Peyer's patch (tissue), 4 donors: ENCODE measurements at regions not wholly inside any gene's neighbourhood (a gene's known extent, or its start where the extent isn't known, plus 50 kb on each side); places are given as distances from the start of the nearest gene placed in this dataset.

Source experiments
- CTCF ChIP-seq, 6 experiments: fragments of 450-650 bp in 4 of 6; fragments of 200-600 bp in 2 of 6; sonication (generic) in 1 of 6; IDR thresholded peaks; one replicate each; pipeline ENCODE4 v1.5.1; 2017 to 2019; ENCODE audit warnings: antibody characterized with exemption in 6 of 6, mild to moderate bottlenecking in 3 of 6, moderate library complexity in 1 of 6
- POLR2A ChIP-seq, 2 donors: fragments of 450-650 bp; IDR thresholded peaks; one replicate each; pipeline ENCODE4 v1.5.1; 2017; ENCODE audit warnings: antibody characterized with exemption in 2 of 2, mild to moderate bottlenecking in 2 of 2, moderate library complexity in 2 of 2

- no peak for TF ChIP-seq CTCF (IDR thresholded peaks at IDR 0.05)
- TF ChIP-seq POLR2A (IDR thresholded peaks at IDR 0.05): no peak
Observed at GRCh38 chr4:130306566-130306965, 1210.6 kb downstream of the C4orf33 start.
